Smooth muscle cell (in vitro differentiated cells): ENCODE measurements at regions not wholly inside any gene's neighbourhood (a gene's known extent, or its start where the extent isn't known, plus 50 kb on each side); places are given as distances from the start of the nearest gene placed in this dataset.

ENCODE experiments used
- DNase-seq: peaks from one replicate; lab custom pipeline; 2025; ENCODE audit not compliant: unreplicated experiment; lab: John Stamatoyannopoulos, UW
- H2AFZ ChIP-seq: fragments of 200-600 bp; sonication (generic); 2 replicates; pipeline ENCODE4 v1.6.0; 2016; ENCODE audit warnings: antibody characterized with exemption, low read depth, mild to moderate bottlenecking
- H3F3A ChIP-seq: fragments of 200-600 bp; sonication (generic); 2 replicates; pipeline ENCODE4 v1.6.0; 2017; ENCODE audit warnings: antibody characterized with exemption, low read depth
- H3K27ac ChIP-seq: fragments of 200-600 bp; sonication (generic); 2 replicates; pipeline ENCODE4 v1.5.1; 2016; ENCODE audit warnings: low read depth, mild to moderate bottlenecking
- H3K27me3 ChIP-seq: fragments of 200-600 bp; sonication (generic); 2 replicates; pipeline ENCODE4 v1.6.1; 2016; ENCODE audit warnings: low read depth, mild to moderate bottlenecking
- H3K36me3 ChIP-seq: fragments of 200-600 bp; sonication (generic); 2 replicates; pipeline ENCODE4 v1.5.1; 2016; ENCODE audit warnings: low read depth
- H3K4me1 ChIP-seq: fragments of 200-600 bp; sonication (generic); 2 replicates; pipeline ENCODE4 v1.5.1; 2016; ENCODE audit warnings: low read depth
- H3K4me2 ChIP-seq: fragments of 200-600 bp; sonication (generic); 2 replicates; pipeline ENCODE4 v1.6.0; 2016; ENCODE audit warnings: mild to moderate bottlenecking
- H3K4me3 ChIP-seq: fragments of 200-600 bp; sonication (generic); 2 replicates; pipeline ENCODE4 v1.5.1; 2016; ENCODE audit warnings: mild to moderate bottlenecking
- H3K79me2 ChIP-seq: fragments of 200-600 bp; sonication (generic); 2 replicates; pipeline ENCODE4 v1.6.0; 2016; ENCODE audit warnings: low read depth, mild to moderate bottlenecking
- H3K9ac ChIP-seq: fragments of 200-600 bp; sonication (generic); 2 replicates; pipeline ENCODE4 v1.6.0; 2016; ENCODE audit warnings: low read depth
- H3K9me3 ChIP-seq: fragments of 200-600 bp; sonication (generic); replicated peaks from 2 replicates; pipeline ENCODE4 v1.5.1; 2016; ENCODE audit warnings: low read depth
- H4K20me1 ChIP-seq: fragments of 200-600 bp; sonication (generic); 2 replicates; pipeline ENCODE4 v1.6.0; 2016; ENCODE audit warnings: low read depth
- WGBS: methylation state at CpG from one replicate; pipeline ENCODE4 v1.1.7; 2016; ENCODE audit warnings: low lambda C conversion rate; 5-methylcytosine and 5-hydroxymethylcytosine counted together
- TF ChIP-seq, protein P1 (sequence below): fragments of 200-600 bp; sonication (generic); IDR thresholded peaks from 2 replicates; pipeline ENCODE4 v1.5.1; 2017; ENCODE audit warnings: borderline replicate concordance, mild to moderate bottlenecking, antibody characterized with exemption; ENCODE audit not compliant: insufficient read depth, poor library complexity, severe bottlenecking

DNA sequence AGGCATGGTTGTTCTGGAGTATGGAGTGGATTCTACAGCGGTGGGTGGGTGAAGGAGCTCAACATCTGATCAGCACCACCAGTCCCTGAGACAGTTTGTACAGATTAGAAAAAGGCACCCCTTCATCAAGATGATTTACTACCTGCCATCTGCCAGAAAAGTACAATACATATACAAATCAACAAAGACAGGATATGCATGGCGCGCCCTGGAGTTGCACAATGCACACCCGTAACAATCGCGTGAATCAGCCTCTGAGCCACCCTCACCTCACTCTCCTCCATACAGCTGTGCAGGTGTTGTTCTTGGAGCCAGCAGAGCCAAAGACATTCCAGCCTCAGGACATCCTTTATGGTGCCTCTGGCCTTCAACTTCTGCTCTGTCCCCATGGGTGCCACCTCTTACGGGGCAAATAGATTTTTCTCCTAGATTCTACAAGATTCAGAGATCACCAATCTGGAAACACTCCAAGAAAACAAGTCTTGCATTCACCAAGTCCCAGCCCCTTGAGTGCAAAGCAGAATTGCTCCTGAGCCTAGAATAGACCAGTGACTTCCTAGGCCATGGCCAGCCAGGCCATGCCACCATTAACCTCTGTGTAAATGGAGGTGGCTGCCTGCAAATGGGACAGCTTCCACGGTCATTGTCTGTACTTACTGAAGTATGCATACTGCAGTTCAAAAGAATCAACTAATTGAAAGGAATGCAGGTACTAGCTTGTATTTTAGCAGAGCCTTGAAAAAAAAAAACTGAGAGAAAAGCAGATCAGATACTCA, 490.9 kb downstream of the SOX6 start:
- Histone ChIP-seq H3K27ac (no peak overlapping the region), H2AFZ (no peak overlapping the region), H3K4me1 (peaks cover 5% of the 10 kb centered on the region), H3K36me3 (no peaks in the 10 kb centered on the region), H3K79me2 (no peaks in the 10 kb centered on the region), H3K4me2 (no peak overlapping the region), H4K20me1 (no peaks in the 10 kb centered on the region), H3K4me3 (no peak overlapping the region), H3K9me3 (no peaks in the 10 kb centered on the region), H3K9ac (no peak overlapping the region), H3K27me3 (no peaks in the 10 kb centered on the region), H3F3A (no peaks in the 10 kb centered on the region)
- 89% methylated on average over 8 of the region's 8 CpGs for WGBS
- TF ChIP-seq, protein P1, sequence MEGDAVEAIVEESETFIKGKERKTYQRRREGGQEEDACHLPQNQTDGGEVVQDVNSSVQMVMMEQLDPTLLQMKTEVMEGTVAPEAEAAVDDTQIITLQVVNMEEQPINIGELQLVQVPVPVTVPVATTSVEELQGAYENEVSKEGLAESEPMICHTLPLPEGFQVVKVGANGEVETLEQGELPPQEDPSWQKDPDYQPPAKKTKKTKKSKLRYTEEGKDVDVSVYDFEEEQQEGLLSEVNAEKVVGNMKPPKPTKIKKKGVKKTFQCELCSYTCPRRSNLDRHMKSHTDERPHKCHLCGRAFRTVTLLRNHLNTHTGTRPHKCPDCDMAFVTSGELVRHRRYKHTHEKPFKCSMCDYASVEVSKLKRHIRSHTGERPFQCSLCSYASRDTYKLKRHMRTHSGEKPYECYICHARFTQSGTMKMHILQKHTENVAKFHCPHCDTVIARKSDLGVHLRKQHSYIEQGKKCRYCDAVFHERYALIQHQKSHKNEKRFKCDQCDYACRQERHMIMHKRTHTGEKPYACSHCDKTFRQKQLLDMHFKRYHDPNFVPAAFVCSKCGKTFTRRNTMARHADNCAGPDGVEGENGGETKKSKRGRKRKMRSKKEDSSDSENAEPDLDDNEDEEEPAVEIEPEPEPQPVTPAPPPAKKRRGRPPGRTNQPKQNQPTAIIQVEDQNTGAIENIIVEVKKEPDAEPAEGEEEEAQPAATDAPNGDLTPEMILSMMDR: no peak
- no peak for DNase-seq

DNA sequence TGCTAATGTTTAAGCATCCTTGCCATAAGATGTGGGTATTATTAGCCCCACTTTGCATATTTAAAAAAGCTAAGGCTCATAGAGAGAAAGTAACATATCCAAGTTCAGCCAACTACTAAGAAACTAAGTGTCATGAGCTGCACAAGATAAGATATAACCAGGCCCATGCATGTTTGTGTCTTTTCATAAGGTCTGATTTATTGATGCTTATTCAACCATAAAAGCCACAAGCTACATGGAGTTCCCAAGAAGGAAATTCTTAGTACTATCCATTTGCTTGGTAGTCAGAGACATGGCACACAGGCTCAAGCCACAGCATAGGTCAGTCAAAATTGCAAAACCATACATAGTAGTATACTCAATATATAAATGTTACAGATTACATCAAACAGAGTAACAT, 488.5 kb downstream of the SOX6 start:
- TF ChIP-seq, protein P1: no peak
- Histone ChIP-seq H3F3A (no peaks in the 10 kb centered on the region), H3K9ac (no peak overlapping the region), H3K4me2 (no peak overlapping the region), H3K27ac (no peak overlapping the region), H3K36me3 (no peaks in the 10 kb centered on the region), H3K9me3 (no peaks in the 10 kb centered on the region), H3K27me3 (no peaks in the 10 kb centered on the region), H4K20me1 (no peaks in the 10 kb centered on the region), H3K4me3 (no peak overlapping the region), H2AFZ (no peak overlapping the region), H3K4me1 (peaks cover 5% of the 10 kb centered on the region), H3K79me2 (no peaks in the 10 kb centered on the region)
- DNase-seq: no peak

DNA sequence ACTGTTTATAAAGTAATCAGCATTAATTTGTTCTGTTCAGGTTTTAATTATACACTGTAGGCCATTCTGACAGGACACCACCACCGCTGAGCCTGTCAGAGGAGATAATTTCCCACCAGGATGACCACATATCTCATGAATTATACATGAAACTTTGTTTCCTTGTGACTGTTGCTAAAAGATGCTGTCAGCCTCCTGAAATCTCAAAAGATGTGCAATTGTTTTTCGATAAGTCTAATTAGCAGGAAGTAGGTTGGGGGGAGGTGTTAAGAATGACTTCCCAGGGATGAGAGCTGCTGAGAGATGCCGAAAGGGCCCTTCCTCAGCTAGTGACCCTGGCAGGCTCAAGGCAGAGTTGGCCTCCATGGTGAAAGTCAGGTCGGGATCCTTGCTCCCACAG, 485.4 kb downstream of the SOX6 start:
- H3K4me1 ChIP-seq: peaks cover 2% of the 10 kb centered on the region
- no peaks in the 10 kb centered on the region for H3K79me2 ChIP-seq
- no peaks in the 10 kb centered on the region for H4K20me1 ChIP-seq
- no peaks in the 10 kb centered on the region for H3K27me3 ChIP-seq
- H3F3A ChIP-seq: no peaks in the 10 kb centered on the region
- no peak overlapping the region for H3K9ac ChIP-seq
- H3K4me3 ChIP-seq: no peak overlapping the region
- no peak overlapping the region for H3K27ac ChIP-seq
- H3K4me2 ChIP-seq: no peak overlapping the region
- no peak for DNase-seq
- TF ChIP-seq, protein P1: no peak
- H3K36me3 ChIP-seq: no peaks in the 10 kb centered on the region
- 81% methylated on average over 4 of the region's 4 CpGs for WGBS
- H2AFZ ChIP-seq: no peak overlapping the region
- no peaks in the 10 kb centered on the region for H3K9me3 ChIP-seq
